Muscle layer of colon (tissue), 2 donors: ENCODE measurements at regions not wholly inside any gene's neighbourhood (a gene's known extent, or its start where the extent isn't known, plus 50 kb on each side); places are given as distances from the start of the nearest gene placed in this dataset.

Experiments
- H3K27ac ChIP-seq: one replicate; pipeline ENCODE4 v1.7.0; 2013; ENCODE audit warnings: low read depth, mild to moderate bottlenecking, low read length, moderate library complexity
- H3K27me3 ChIP-seq, 2 donors: one replicate each; pipeline ENCODE4 v1.7.0; 2013; ENCODE audit warnings: low read length in 2 of 2, mild to moderate bottlenecking in 2 of 2; ENCODE audit not compliant: insufficient read depth in 2 of 2, control insufficient read depth in 1 of 2
- H3K36me3 ChIP-seq: one replicate; pipeline ENCODE4 v1.7.0; 2013; ENCODE audit warnings: mild to moderate bottlenecking, low read length; ENCODE audit not compliant: insufficient read depth
- H3K4me1 ChIP-seq: one replicate; pipeline ENCODE4 v1.7.0; 2013; ENCODE audit warnings: mild to moderate bottlenecking, low read length; ENCODE audit not compliant: insufficient read depth
- H3K4me3 ChIP-seq, 2 donors: one replicate each; pipeline ENCODE4 v1.7.0; 2013; ENCODE audit warnings: low read length in 2 of 2, low read depth in 1 of 2, mild to moderate bottlenecking in 1 of 2, moderate library complexity in 1 of 2
- H3K9ac ChIP-seq: one replicate; pipeline ENCODE4 v1.7.0; 2013; ENCODE audit warnings: low read length
- H3K9me3 ChIP-seq: one replicate; pipeline ENCODE4 v1.7.0; 2013; ENCODE audit warnings: mild to moderate bottlenecking, low read length
- donor health status: abdominal sarcoma.
- donor health status: Adenocarcinoma of cecum.

GRCh38 chr7:91651986-91652385, 228.5 kb downstream of the MTERF1 start:
- Histone ChIP-seq H3K4me3 (no peak overlapping the region), H3K36me3 (no peaks in the 10 kb centered on the region), H3K27me3 (no peaks in the 10 kb centered on the region), H3K27ac (no peak overlapping the region), H3K9ac (no peak overlapping the region), H3K4me1 (no peaks in the 10 kb centered on the region), H3K9me3 (no peaks in the 10 kb centered on the region)

GRCh38 chr7:91653286-91653685, 227.2 kb downstream of the MTERF1 start:
- Histone ChIP-seq H3K4me3 (no peak overlapping the region), H3K9me3 (no peaks in the 10 kb centered on the region), H3K9ac (no peak overlapping the region), H3K27me3 (no peaks in the 10 kb centered on the region), H3K27ac (no peak overlapping the region), H3K4me1 (no peaks in the 10 kb centered on the region), H3K36me3 (no peaks in the 10 kb centered on the region)

- H3K4me3 ChIP-seq, result no peak overlapping the region
- no peak overlapping the region for H3K9ac ChIP-seq
- no peaks in the 10 kb centered on the region for H3K27me3 ChIP-seq
- no peaks in the 10 kb centered on the region for H3K9me3 ChIP-seq
- no peak overlapping the region for H3K27ac ChIP-seq
- no peaks in the 10 kb centered on the region for H3K4me1 ChIP-seq
- no peaks in the 10 kb centered on the region for H3K36me3 ChIP-seq
Observed at GRCh38 chr7:91655656-91656055, 224.8 kb downstream of the MTERF1 start.

GRCh38 chr7:91656541-91657482, 223.7 kb downstream of the MTERF1 start:
- no peak overlapping the region for H3K9ac ChIP-seq
- no peak overlapping the region for H3K27ac ChIP-seq
- H3K4me3 ChIP-seq, result no peak overlapping the region
- no peaks in the 10 kb centered on the region for H3K36me3 ChIP-seq
- no peaks in the 10 kb centered on the region for H3K27me3 ChIP-seq
- no peaks in the 10 kb centered on the region for H3K9me3 ChIP-seq
- H3K4me1 ChIP-seq, result no peaks in the 10 kb centered on the region

- Histone ChIP-seq H3K4me3 (no peak overlapping the region), H3K36me3 (no peaks in the 10 kb centered on the region), H3K27me3 (no peaks in the 10 kb centered on the region), H3K9ac (no peak overlapping the region), H3K27ac (no peak overlapping the region), H3K9me3 (no peaks in the 10 kb centered on the region), H3K4me1 (no peaks in the 10 kb centered on the region)
Observed at GRCh38 chr7:91657483-91658071, 222.9 kb downstream of the MTERF1 start.

- Histone ChIP-seq H3K27ac (no peak overlapping the region), H3K9ac (no peak overlapping the region)
Observed at GRCh38 chr7:91659096-91659495, 221.4 kb downstream of the MTERF1 start.

GRCh38 chr7:91660734-91661356, 219.7 kb downstream of the MTERF1 start:
- Histone ChIP-seq H3K9me3 (no peaks in the 10 kb centered on the region), H3K27me3 (no peaks in the 10 kb centered on the region), H3K4me1 (no peaks in the 10 kb centered on the region), H3K36me3 (no peaks in the 10 kb centered on the region), H3K4me3 (no peak overlapping the region), H3K9ac (no peak overlapping the region), H3K27ac (no peak overlapping the region)

More at GRCh38 chr7:91659096-91659495, 221.4 kb downstream of the MTERF1 start:
- H3K4me1 ChIP-seq, result no peaks in the 10 kb centered on the region
- H3K36me3 ChIP-seq, result no peaks in the 10 kb centered on the region
- H3K9me3 ChIP-seq, result no peaks in the 10 kb centered on the region
- H3K27me3 ChIP-seq, result no peaks in the 10 kb centered on the region
- H3K4me3 ChIP-seq, result no peak overlapping the region

- H3K27ac ChIP-seq, result no peak overlapping the region
- H3K36me3 ChIP-seq, result no peaks in the 10 kb centered on the region
- H3K4me3 ChIP-seq, result no peak overlapping the region
- H3K27me3 ChIP-seq, result no peaks in the 10 kb centered on the region
- H3K9ac ChIP-seq, result no peak overlapping the region
- no peaks in the 10 kb centered on the region for H3K9me3 ChIP-seq
- no peaks in the 10 kb centered on the region for H3K4me1 ChIP-seq
Observed at GRCh38 chr7:91661727-91662126, 218.8 kb downstream of the MTERF1 start.

- H3K36me3 ChIP-seq, result no peaks in the 10 kb centered on the region
- peaks cover 3% of the 10 kb centered on the region for H3K4me1 ChIP-seq
- no peaks in the 10 kb centered on the region for H3K27me3 ChIP-seq
- no peak overlapping the region for H3K27ac ChIP-seq
- H3K9me3 ChIP-seq, result no peaks in the 10 kb centered on the region
- no peak overlapping the region for H3K9ac ChIP-seq
- no peak overlapping the region for H3K4me3 ChIP-seq
Observed at GRCh38 chr7:91668217-91668616, 212.3 kb downstream of the MTERF1 start.

GRCh38 chr7:91671245-91671644, 209.3 kb downstream of the MTERF1 start:
- Histone ChIP-seq H3K27me3 (no peaks in the 10 kb centered on the region), H3K4me3 (no peak overlapping the region), H3K4me1 (peaks cover 3% of the 10 kb centered on the region), H3K27ac (no peak overlapping the region), H3K9ac (no peak overlapping the region), H3K9me3 (no peaks in the 10 kb centered on the region), H3K36me3 (no peaks in the 10 kb centered on the region)

GRCh38 chr7:91674470-91674869, 206.0 kb downstream of the MTERF1 start:
- H3K27me3 ChIP-seq, result no peaks in the 10 kb centered on the region
- H3K9me3 ChIP-seq, result no peaks in the 10 kb centered on the region
- H3K9ac ChIP-seq, result no peak overlapping the region
- no peak overlapping the region for H3K27ac ChIP-seq
- peaks cover 3% of the 10 kb centered on the region for H3K4me1 ChIP-seq
- no peaks in the 10 kb centered on the region for H3K36me3 ChIP-seq
- no peak overlapping the region for H3K4me3 ChIP-seq
